HG03558 (cell line): ENCODE measurements at regions not wholly inside any gene's neighbourhood (a gene's known extent, or its start where the extent isn't known, plus 50 kb on each side); places are given as distances from the start of the nearest gene placed in this dataset.
"Not testable (repeated sequence)": the region's sequence is repeated elsewhere in the genome, so short reads cannot be mapped to it uniquely, and the experiment has no call there.

Experiments used
- ATAC-seq: cut with Tn5 transposase; IDR thresholded peaks from one replicate; pipeline ENCODE4 v1.9.1; 2021; ENCODE audit warnings: moderate number of reproducible peaks; ENCODE audit not compliant: unreplicated experiment; ENCODE audit errors: extremely low read depth

DNA sequence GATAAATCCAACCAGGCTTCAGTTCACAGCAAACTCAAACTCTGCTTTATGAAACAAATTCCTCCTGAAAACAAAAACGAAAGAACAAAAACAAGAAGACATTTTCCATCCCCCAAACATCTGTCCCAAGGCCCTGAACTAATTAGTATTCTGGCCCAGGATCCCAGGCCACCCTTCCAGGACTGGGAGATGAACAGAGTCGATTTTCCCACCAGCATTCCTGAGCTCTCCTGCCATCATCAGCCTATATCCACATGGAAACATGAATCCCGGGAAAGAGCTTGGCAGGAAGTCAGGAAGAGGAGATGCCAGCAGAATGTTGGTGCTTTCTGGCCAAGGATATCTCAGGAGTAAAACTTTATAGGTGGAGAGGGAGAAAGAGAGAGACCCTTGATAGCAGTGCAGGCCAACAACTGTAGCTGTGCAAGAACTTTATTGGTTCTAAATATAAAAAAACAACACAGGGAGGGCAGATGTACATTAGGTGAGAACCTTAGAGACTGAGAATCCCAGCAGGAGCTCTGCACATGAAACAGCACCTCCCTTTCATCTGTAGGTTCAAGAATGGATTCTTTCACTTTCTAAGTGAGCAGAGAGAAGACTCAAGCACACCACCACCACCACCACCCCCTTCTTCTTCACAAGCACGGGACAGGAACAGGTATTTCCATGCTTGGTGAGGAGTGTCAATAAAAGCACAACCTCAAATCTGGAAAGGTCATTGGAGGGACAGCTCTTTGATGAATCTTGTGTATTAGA is 190.7 kb upstream of the TAS2R1 start:
- no peak for ATAC-seq

DNA sequence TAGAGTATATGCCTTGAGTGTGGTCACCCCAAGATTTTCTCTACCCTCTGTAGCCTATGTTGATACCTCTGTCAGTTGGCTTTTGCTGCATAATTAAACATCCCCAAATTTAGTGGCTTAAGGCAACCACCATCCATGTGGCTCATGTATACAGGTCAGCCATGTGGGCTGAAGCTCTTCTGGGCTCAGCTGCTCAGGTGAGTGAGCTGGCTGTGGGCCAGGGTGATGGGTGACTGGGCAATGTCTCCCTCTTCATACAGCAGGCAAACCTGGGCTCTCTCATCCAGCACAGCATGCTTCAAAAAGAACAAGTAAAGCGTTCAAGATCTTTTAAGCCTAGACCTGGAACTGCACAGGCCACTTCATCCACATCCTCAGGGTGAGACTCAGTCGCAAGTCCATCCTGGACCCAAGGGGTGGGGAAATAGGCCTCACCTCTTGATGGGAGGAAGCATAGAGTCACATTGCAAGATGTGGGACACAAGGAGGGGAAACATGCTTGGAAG is 188.2 kb upstream of the TAS2R1 start:
- ATAC-seq: no peak

DNA sequence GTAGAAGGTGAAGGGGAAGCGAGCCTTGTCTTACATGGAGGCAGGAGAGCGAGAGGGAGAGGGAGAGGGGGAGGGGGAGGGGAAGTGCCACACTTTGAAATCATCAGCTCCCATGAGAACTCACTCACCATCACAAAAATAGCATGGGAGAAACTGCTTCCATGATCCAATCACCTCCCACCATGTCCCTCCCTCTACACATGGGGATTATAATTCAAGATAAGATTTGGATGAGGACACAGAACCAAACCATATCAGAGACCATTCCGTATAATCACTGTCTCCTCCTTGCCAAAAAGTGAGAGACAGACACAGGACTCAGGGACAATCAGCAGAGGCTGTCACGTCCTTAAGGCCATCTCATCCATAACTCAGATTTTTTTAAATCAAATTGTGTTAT is 187.7 kb upstream of the TAS2R1 start:
- ATAC-seq: no peak

DNA sequence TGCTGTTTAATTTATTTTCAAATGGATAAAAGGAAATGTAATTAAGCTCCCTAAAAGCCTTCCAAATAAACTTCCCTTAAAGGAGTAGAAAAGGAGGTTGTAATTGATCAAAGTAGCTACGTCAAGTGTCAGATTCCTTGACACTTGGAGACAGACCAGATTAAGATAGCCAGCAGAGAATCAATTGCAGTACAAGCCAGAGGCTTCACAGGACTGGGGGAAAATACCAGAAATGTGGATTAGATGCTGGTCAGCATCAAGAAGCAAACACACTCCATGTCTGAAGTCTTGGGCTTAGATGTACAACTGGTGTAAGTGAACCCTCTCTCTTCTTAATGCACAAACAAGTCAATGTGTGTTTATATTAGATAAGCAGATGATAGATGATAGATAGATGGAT is 184.9 kb upstream of the TAS2R1 start:
- ATAC-seq: no peak

DNA sequence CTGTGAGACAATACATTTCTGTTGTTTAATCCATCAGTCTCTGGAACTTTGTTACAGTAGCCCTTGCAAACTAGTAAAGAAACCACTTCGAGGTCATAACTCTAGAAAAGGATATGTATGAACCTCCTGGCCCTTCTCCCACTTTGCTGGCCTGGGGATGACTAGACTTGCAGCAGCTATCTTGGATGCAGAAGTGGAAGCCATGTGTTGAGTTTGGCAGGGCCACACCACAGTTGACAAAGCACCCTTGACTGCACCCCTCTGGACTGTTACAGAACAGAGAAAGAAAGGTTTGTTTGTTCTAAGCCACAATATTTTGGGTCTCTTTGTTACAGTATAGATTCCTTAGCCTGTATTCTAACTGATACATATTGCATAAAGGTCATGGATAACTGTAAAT is 183.2 kb upstream of the TAS2R1 start:
- ATAC-seq: no peak

DNA sequence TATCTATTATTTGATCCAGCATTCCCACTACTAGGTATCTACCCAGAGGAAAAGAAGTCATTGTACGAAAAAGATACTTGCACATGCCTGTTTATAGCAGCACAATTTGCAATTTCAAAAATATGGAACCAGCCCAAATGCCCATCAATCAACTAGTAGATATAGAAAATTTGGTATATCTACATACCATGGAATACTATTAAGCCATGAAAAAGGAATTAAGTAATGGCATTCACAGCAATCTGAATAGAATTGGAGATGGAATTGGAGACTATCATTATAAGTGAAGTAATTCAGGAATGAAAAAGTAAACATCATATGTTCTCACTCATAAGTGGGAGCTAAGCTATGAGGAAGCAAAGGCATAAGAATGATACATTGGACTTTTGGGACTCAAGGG is 177.2 kb upstream of the TAS2R1 start:
- ATAC-seq: not testable (repeated sequence)

DNA sequence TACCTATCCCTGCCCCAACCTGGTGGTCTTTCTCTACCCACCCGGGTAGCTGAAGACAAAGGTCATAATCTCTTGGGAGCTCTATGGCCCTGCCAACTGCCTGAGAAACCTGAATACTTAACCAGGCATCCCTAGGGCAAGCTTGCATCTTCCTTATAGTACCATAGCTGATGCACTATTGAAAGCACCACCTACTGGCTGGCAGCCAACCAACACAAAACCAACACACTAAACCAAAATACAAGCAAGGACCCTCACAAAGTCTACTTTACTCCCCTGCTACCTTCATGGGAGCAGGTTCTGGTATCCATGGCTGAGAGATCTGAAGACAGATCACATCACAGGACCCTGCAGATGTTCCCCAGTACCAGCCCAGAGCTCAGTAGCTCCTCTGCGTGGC is 171.8 kb upstream of the TAS2R1 start:
- no peak for ATAC-seq

DNA sequence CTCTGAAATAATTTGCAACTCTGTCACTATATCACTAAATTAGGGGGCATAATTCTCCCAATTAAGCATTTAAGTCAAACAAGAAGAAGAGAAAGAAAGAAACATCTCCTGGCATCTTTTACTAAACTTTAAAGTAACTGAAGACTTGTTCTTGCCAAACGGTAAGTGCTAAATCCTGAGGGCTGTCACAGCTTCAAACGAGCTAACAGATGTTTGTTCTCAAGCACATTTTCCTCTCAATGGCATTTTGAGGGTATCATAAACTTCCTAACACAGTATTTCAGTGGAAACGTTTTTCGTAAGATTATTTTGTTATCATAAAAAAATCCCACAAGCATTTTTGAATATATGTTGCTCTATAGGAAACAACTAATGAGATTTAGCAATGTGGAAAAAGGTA is 169.5 kb upstream of the TAS2R1 start:
- no peak for ATAC-seq

DNA sequence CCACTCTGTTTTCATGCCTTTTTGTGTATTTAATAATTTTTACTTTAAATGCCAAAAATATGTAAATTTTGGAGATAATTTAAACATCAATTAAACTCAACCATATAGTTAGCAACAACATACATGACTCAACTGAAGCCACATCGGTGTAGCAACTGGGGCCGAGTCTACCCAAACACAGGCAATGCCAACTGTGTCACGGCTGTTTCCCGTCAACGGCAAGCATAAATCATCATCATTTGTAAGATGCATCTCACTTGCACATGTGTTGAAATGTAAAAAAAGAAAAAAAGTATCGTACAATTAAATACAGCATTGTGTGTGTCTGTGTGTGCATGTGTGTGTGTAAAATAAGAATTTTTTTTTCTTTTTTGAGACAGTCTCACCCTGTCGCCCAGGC is 160.1 kb upstream of the TAS2R1 start:
- ATAC-seq: no peak

DNA sequence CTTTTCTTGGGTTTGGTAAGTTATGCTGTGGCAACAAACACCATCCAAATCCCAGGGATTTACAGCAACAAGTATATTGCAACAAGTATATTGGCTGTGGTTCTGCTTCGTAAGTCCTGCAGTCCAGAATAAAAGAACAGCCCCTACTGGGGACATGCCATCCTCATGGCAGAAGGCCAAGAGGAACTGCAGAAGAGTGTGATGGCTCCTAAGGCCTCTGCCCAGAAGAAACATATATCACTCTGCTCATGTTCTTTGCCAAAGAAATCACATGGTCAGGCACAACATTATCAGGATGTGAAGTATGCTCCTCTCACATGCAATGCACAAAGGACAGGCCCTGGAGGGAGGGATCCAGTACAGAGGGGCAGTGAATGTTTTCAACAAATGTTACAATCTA is 159.6 kb upstream of the TAS2R1 start:
- no peak for ATAC-seq

DNA sequence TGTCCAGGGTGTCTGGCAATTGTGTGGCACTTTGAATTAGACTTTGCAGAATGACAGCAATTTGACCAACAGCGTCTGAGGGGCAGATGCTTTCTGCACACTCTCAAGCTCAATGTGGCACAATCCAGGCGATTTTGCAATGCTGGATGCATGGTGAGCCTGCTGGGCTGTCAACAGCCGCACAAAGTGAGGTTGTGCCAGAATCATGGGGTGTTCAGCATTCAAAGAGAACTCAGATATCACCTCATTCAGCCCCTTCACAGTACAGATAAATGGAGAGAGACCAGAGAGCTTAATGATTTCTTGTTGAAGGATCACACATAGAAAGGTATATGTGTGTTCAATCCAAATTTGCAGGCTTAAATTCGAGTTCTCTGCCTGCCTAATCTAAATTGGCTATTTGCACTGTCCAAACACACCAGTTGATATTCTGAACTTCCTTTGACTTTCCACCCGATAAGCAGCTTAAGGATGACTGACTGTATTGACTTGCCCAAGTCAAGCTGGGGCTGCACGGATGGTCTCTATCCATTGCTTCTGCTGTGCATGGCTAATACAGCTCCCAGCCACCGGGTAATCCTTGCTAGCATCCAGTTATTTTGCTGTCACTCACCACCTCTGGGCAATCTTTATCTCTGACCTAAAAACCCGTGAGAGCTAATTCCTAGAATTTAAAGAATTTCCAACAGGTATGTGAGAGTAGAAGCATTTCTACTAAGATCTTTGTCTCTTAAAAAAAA is 157.9 kb upstream of the TAS2R1 start:
- ATAC-seq: no peak

DNA sequence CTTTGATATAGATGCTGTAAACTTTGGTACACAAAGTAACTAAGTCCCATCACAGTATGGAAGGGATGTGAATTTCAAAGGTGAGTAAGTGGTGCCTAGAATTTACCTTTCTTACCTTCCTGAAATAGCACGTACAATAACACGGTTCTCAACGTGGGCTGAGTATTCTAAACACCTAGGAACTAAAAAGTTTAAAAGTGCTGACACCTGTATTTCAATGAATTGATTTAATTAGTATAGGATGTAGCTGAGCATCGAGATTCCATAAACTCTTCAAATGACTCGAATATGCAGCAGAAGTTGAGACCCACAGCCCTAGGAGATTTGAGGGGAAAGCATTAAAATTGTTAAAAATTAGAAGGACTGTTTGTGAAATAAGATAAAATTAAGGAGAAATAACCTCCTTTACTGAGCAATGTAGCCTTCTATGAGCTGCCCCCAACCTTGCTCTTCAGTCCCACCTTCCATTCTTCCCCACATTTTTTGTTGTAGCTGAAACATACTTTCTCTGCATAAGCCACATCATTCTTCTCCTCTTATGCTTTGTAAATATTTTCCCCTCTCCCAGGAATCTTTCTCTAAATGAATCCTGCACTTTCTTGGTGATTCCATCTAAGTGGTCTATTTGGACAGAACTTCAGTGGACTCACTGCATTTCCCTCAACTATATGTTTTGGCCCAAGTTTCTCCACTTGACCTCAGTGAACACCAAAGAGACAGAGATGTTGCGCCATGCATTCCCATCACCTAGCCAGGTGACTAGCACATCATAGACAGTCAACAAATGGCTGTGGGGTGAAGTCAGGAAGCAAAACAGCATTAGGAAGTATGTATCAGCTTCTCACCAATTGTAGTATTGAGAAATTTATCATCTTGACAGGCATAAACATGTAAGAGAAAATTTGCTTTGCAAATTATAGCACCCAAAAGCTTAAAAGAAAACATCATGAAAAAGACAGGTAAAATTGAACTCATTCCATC is 156.5 kb upstream of the TAS2R1 start:
- ATAC-seq: no peak

DNA sequence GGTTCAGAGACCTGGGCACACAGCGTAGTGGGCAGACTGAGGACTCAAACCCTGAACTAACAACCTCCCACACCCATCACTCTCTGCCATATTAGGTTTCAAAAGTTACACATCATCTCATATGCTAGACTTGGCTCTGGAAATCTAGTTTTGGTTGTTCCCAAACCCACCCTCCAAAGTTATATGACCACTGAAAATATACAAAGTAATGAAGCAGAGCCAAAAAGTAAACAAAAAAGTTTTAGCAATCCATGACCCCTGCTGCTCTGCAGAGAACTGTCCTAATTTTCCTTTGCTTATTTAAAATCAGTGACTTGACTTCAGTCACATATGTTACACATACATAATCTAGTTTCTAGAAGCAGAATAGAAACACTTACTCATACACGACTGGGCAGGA is 155.6 kb upstream of the TAS2R1 start:
- no peak for ATAC-seq

DNA sequence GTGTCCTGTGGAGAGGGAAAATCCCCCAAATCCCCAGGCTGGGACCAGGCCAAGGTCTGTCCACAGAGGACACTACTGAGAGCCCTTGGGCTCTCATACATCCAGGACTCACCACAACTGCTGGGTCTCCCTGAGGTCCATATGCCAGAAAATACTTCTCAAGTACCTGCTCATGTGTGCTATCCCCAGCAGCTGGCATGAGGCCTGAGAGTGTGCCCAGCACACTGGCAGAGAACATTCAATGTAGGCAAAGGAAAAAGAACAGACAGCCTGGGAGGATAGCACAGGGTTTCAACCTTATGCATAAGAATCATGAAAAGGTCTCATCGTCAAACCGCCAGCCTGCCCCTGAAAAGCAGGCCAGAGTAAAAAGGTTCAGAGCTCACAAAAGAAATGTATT is 154.1 kb upstream of the TAS2R1 start:
- no peak for ATAC-seq

DNA sequence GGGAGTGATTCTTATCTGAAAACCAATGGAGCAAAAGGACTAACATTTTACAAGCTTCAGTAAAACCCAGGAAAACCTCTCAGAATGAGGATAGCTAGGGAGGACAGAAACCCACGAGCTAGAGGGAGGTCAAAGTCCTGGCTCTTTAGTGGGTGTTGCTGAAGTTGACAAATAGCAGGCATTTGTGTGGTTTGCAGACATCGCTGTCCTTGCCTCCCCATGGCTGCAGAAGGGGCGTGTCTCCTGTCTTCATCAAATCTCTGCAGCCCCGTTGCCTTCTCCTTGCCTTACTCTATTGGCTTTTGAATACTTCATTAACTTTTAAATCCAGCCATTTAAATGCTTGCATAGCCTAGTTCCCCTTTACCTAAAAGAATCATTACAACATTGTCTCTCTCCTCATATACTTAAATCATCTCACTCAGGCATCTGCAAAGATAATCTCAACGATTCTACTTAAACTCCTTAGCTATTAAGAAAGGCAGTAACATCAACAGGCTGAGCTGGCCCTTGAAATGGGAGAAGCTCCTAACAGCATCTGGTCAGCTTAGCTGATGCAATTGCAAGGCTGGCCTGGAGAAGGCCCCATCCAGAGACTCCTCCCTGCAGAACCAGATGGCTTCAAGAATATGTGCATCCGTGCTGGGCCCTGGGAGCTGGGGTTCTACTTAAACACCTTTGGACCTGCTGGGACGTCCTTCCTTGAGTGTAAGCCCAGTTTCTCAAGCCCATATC is 152.8 kb upstream of the TAS2R1 start:
- no peak for ATAC-seq

DNA sequence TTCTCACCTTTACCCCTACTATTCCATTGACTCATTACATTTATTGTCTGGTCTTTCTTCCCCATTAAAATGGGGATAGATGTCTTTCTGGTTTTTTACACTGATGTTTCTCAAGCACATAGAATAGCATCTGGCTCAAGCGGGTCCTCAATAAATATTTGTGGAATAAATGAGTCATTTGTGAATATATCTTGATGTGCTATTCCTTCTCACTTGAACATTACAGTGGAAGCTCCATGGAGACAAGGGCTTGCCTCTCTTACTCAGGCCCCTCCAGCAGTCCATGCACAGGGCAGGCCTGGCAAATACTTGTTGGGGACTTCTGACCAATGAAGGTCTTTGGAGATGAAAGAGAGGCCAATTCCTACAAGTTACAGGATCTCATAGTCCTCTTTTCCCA is 151.7 kb upstream of the TAS2R1 start:
- no peak for ATAC-seq

DNA sequence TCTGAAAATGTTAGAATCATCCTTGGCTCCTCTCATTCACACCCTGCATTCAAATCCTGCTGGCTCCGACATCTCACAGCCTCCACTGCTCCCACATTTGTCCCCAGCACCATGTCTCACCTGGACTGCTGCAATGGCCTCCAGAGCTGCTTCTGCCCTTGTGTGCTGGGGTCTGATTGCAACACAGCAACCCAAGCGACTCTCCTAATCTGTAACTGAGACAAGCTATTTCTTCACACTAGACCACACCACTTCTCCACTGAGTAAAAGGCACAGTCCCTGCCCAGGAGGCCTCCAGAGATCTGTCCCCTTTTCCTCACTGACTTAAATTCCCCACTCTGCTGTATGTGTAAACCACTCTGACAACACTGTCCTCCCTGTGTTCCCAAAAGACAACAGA is 151.1 kb upstream of the TAS2R1 start:
- no peak for ATAC-seq

DNA sequence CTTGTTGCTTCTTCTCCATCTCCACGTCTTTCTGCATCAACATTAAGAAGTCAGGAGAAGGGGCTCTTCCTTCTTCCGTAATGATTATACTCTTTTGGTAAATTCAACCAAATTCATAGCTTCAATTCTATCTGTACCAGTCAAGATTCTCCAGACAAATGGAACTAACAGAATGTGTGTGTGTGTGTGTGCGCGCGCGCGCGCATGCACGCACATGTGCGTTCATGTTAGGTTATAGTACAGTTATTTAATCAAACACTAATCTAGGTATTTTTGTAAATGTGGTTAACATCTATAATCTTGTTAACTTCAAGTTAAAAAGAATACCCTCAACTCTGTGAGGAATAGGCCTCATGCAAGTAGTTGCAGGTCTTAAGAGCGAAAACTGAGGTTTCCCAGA is 150.3 kb upstream of the TAS2R1 start:
- ATAC-seq: no peak

DNA sequence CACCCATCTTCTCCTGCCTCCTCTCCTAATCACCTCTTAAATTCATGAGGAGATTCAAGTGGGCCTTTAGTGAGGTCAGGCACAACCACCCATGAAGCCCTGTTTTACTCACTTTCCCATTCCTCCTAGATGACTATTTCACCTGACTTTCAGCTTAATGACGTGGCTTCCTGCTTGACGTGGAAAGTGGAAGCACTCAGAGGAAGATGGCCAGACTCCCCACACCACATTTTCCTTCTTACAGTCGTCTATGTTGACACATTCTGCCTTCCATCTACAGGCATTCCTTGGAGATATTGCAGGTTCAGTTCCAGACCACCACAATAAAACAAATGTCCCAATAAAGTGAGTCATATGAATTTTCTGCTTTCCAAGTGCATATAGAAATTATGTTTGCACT is 146.4 kb upstream of the TAS2R1 start:
- ATAC-seq: no peak

DNA sequence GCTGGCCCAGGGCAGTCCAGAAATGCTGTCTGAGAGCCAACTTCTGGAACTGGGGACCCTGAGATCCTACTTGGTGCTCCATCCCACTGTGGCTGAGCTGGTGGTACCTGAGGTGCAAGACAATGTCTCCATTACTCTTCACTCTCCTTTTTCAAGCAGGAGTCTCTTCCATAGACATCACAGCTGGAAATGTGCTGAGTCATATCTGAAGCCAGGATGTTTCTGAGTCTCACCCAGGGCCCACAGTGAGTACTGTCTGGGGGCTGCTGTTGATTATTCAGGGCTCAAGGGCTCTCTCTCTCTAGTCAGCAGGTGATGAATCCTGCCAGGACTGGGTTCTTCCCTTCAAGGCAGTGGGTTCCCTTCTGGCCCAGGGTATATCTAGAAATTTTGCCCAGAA is 145.2 kb upstream of the TAS2R1 start:
- no peak for ATAC-seq
